Colonic mucosa (tissue), 4 donors: ENCODE measurements at regions not wholly inside any gene's neighbourhood (a gene's known extent, or its start where the extent isn't known, plus 50 kb on each side); places are given as distances from the start of the nearest gene placed in this dataset.

Experiments
- DNase-seq: peaks from one replicate; pipeline ENCODE4 v3.0.0-alpha.2; 2020
- H3K27ac ChIP-seq: fragments of 200-600 bp; one replicate; pipeline ENCODE4 v1.8.0; 2021
- H3K27me3 ChIP-seq: fragments of 200-600 bp; one replicate; pipeline ENCODE4 v1.8.0; 2021
- H3K36me3 ChIP-seq: fragments of 200-600 bp; one replicate; pipeline ENCODE4 v1.8.0; 2021
- H3K4me1 ChIP-seq: fragments of 200-600 bp; one replicate; pipeline ENCODE4 v1.8.0; 2021; ENCODE audit warnings: mild to moderate bottlenecking
- H3K4me3 ChIP-seq: fragments of 200-600 bp; one replicate; pipeline ENCODE4 v1.8.0; 2021
- H3K9ac ChIP-seq, 2 donors: one replicate each; pipeline ENCODE4 v1.7.0; 2013; ENCODE audit warnings: control low read depth in 2 of 2, low read depth in 2 of 2, low read length in 2 of 2
- H3K9me3 ChIP-seq: fragments of 200-600 bp; one replicate; pipeline ENCODE4 v1.8.0; 2021
- CTCF ChIP-seq: fragments of 200-600 bp; IDR thresholded peaks from one replicate; pipeline ENCODE4 v1.8.0; 2022; ENCODE audit warnings: antibody characterized with exemption, mild to moderate bottlenecking
- intact Hi-C: fragments of 100-400 bp; cut with DNase I; formaldehyde crosslinking; loops from one replicate; pipeline ENCODE4 v1.14.1; 2022
- donor health status: healthy.
- donor health status: DM: no; HTN: no; CAD: no.
- donor health status: DM: no; HTN: no; CAD: no.

GRCh38 chr2:217749008-217749407, 253.8 kb downstream of the TNS1 start:
- intact Hi-C loops, result no loop called here
- no peak overlapping the region for H3K4me3 ChIP-seq
- no peak overlapping the region for H3K9ac ChIP-seq
- no peaks in the 10 kb centered on the region for H3K9me3 ChIP-seq
- H3K27me3 ChIP-seq, result no peaks in the 10 kb centered on the region
- DNase-seq, result no peak
- TF ChIP-seq CTCF, result no peak
- no peaks in the 10 kb centered on the region for H3K36me3 ChIP-seq
- no peaks in the 10 kb centered on the region for H3K4me1 ChIP-seq
- H3K27ac ChIP-seq, result no peak overlapping the region

- Histone ChIP-seq H3K27me3 (no peaks in the 10 kb centered on the region), H3K36me3 (no peaks in the 10 kb centered on the region), H3K4me1 (no peaks in the 10 kb centered on the region), H3K27ac (no peak overlapping the region), H3K9me3 (no peaks in the 10 kb centered on the region), H3K9ac (no peak overlapping the region), H3K4me3 (no peak overlapping the region)
- intact Hi-C loops, result no loop called here
- DNase-seq, result no peak
- no peak for TF ChIP-seq CTCF
These were observed 256.0 kb downstream of the TNS1 start for GRCh38 chr2:217746808-217747207.

GRCh38 chr2:217743966-217744761, 258.6 kb downstream of the TNS1 start:
- no peaks in the 10 kb centered on the region for H3K9me3 ChIP-seq
- intact Hi-C loops, result no loop called here

GRCh38 chr2:217743407-217743806, 259.4 kb downstream of the TNS1 start:
- no peaks in the 10 kb centered on the region for H3K4me1 ChIP-seq
- DNase-seq, result no peak
- no peak overlapping the region for H3K27ac ChIP-seq
- no peaks in the 10 kb centered on the region for H3K27me3 ChIP-seq
- no peaks in the 10 kb centered on the region for H3K9me3 ChIP-seq
- no peak overlapping the region for H3K9ac ChIP-seq
- intact Hi-C loops, result no loop called here
- no peak for TF ChIP-seq CTCF
- no peaks in the 10 kb centered on the region for H3K36me3 ChIP-seq
- no peak overlapping the region for H3K4me3 ChIP-seq

More at GRCh38 chr2:217743966-217744761, 258.6 kb downstream of the TNS1 start:
- Histone ChIP-seq H3K9ac (no peak overlapping the region), H3K36me3 (no peaks in the 10 kb centered on the region), H3K27ac (no peak overlapping the region), H3K4me3 (no peak overlapping the region), H3K4me1 (no peaks in the 10 kb centered on the region), H3K27me3 (no peaks in the 10 kb centered on the region)
- TF ChIP-seq CTCF, result no peak
- no peak for DNase-seq

- intact Hi-C loops, result no loop called here
- Histone ChIP-seq H3K9ac (no peak overlapping the region), H3K9me3 (no peaks in the 10 kb centered on the region), H3K4me1 (no peaks in the 10 kb centered on the region), H3K27ac (no peak overlapping the region), H3K36me3 (no peaks in the 10 kb centered on the region), H3K4me3 (no peak overlapping the region), H3K27me3 (no peaks in the 10 kb centered on the region)
- DNase-seq, result no peak
- no peak for TF ChIP-seq CTCF
These were observed 260.0 kb downstream of the TNS1 start for GRCh38 chr2:217742841-217743240.
